Endothelial cell of umbilical vein (primary cell): ENCODE measurements at regions not wholly inside any gene's neighbourhood (a gene's known extent, or its start where the extent isn't known, plus 50 kb on each side); places are given as distances from the start of the nearest gene placed in this dataset.

Experiments
- BruUV-seq: library from RNA; stranded (reverse); fragments of 400-500 nt; replicated peaks from 2 replicates; lab custom pipeline; 2021; lab: Mats Ljungman, UMichigan
- CTCF ChIA-PET: fragments of 300-600, 350-600 bp; sonication (Branson Sonifier 250); formaldehyde crosslinking; loops from one replicate; lab custom pipeline; 2021; ENCODE audit warnings: antibody characterized with exemption, inconsistent platforms; lab: Charles Lee
- POLR2A ChIA-PET: fragments of 300-600, 350-600 bp; sonication (Branson Sonifier 250); formaldehyde crosslinking; loops from one replicate; lab custom pipeline; 2021; ENCODE audit warnings: antibody characterized with exemption, inconsistent platforms; lab: Charles Lee
- DNase-seq: peaks from one replicate; pipeline ENCODE4 v3.0.0-alpha.2; 2011; ENCODE audit warnings: low read depth, low spot score
- FAIRE-seq: peaks from 2 replicates; lab custom pipeline; 2011; peaks lifted over from hg19 to GRCh38; lab: Jason Lieb, UNC
- H2AFZ ChIP-seq: 2 replicates; pipeline ENCODE4 v1.6.0; 2012; ENCODE audit warnings: low read depth, low read length, control low read depth, inconsistent platforms
- H3K27ac ChIP-seq: 2 replicates; pipeline ENCODE4 v1.5.1; 2011; ENCODE audit warnings: low read depth, mild to moderate bottlenecking, control low read depth, low read length, moderate library complexity; ENCODE audit not compliant: insufficient read depth
- H3K27me3 ChIP-seq, 2 experiments: 2 replicates each; pipeline versions ENCODE4 v1.6.0 to v1.6.1; 2011; ENCODE audit warnings: low read length in 2 of 2, mixed read lengths in 1 of 2; ENCODE audit not compliant: control insufficient read depth in 2 of 2, insufficient read depth in 2 of 2
- H3K36me3 ChIP-seq, 2 experiments: 2 replicates in 1 of 2; 3 replicates in 1 of 2; pipeline ENCODE4 v1.5.1; 2011; ENCODE audit warnings: low read length in 2 of 2, mild to moderate bottlenecking in 1 of 2, moderate library complexity in 1 of 2; ENCODE audit not compliant: control insufficient read depth in 2 of 2, insufficient read depth in 2 of 2; ENCODE audit errors: extremely low read depth in 1 of 2
- H3K4me1 ChIP-seq: 3 replicates; pipeline ENCODE4 v1.5.1; 2011; ENCODE audit warnings: mild to moderate bottlenecking, low read length; ENCODE audit not compliant: control insufficient read depth, insufficient read depth; ENCODE audit errors: extremely low read depth
- H3K4me2 ChIP-seq: 2 replicates; pipeline ENCODE4 v1.6.1; 2011; ENCODE audit warnings: low read length, control low read depth, mixed read lengths; ENCODE audit not compliant: insufficient read depth
- H3K4me3 ChIP-seq, 3 experiments: fragments of 200-600 bp in 1 of 3; sonication (generic), shearing (Covaris generic) in 1 of 3; replicated peaks in 1 of 3; 2 replicates each; pipeline ENCODE4 v1.5.1; 2011 to 2016; ENCODE audit warnings: control low read depth in 3 of 3, low read length in 3 of 3, mild to moderate bottlenecking in 2 of 3, inconsistent platforms in 1 of 3, low read depth in 1 of 3, moderate library complexity in 1 of 3; ENCODE audit not compliant: insufficient read depth in 1 of 3
- H3K79me2 ChIP-seq: 2 replicates; pipeline ENCODE4 v1.6.0; 2012; ENCODE audit warnings: low read length, inconsistent platforms; ENCODE audit not compliant: control insufficient read depth, insufficient read depth
- H3K9ac ChIP-seq: replicated peaks from 2 replicates; pipeline ENCODE3; 2011; ENCODE audit warnings: low read length, control low read depth; ENCODE audit not compliant: insufficient read depth; ENCODE audit errors: extremely low read depth
- H3K9me1 ChIP-seq: replicated peaks from 3 replicates; pipeline ENCODE4 v1.6.0; 2011; ENCODE audit warnings: mild to moderate bottlenecking, low read length; ENCODE audit not compliant: control insufficient read depth, insufficient read depth; ENCODE audit errors: extremely low read depth
- H3K9me3 ChIP-seq: replicated peaks from 2 replicates; pipeline ENCODE4 v1.5.1; 2012; ENCODE audit warnings: low read length, inconsistent platforms; ENCODE audit not compliant: control insufficient read depth, insufficient read depth
- H4K20me1 ChIP-seq: replicated peaks from 2 replicates; pipeline ENCODE3; 2011; ENCODE audit warnings: mild to moderate bottlenecking, low read length; ENCODE audit not compliant: control insufficient read depth, insufficient read depth; ENCODE audit errors: extremely low read depth
- CTCF ChIP-seq, 2 donors: IDR thresholded peaks; 1 replicate in 1 of 2; 2 replicates in 1 of 2; pipeline ENCODE4 v1.5.1; 2011; ENCODE audit warnings: low read length in 2 of 2, mild to moderate bottlenecking in 2 of 2, moderate library complexity in 2 of 2, control low read depth in 1 of 2, inconsistent platforms in 1 of 2, low read depth in 1 of 2; ENCODE audit not compliant: insufficient read depth in 1 of 2; ENCODE audit errors: extremely low read depth in 1 of 2
- EZH2 ChIP-seq: IDR thresholded peaks from 2 replicates; pipeline ENCODE4 v1.6.1; 2012; ENCODE audit warnings: borderline replicate concordance, low read depth, mild to moderate bottlenecking, moderate library complexity, low read length, inconsistent platforms; ENCODE audit not compliant: severe bottlenecking
- FOS ChIP-seq: IDR thresholded peaks from 2 replicates; pipeline ENCODE4 v1.6.1; 2011; ENCODE audit warnings: mild to moderate bottlenecking, low read length, moderate library complexity, borderline replicate concordance; ENCODE audit not compliant: insufficient read depth
- GATA2 ChIP-seq: IDR thresholded peaks from 2 replicates; pipeline ENCODE4 v1.7.0; 2011; ENCODE audit warnings: low read depth, mild to moderate bottlenecking, moderate library complexity, mixed read lengths, low read length; ENCODE audit not compliant: insufficient read length, insufficient read depth
- JUN ChIP-seq: IDR thresholded peaks from 2 replicates; pipeline ENCODE4 v1.6.1; 2011; ENCODE audit warnings: borderline replicate concordance, low read depth; ENCODE audit not compliant: insufficient read length, insufficient read depth
- MAX ChIP-seq: IDR thresholded peaks from 2 replicates; pipeline ENCODE4 v1.6.1; 2011; ENCODE audit not compliant: insufficient read depth, insufficient read length
- MYC ChIP-seq: IDR thresholded peaks from one replicate; pipeline ENCODE4 v1.6.1; 2011; ENCODE audit warnings: mild to moderate bottlenecking, low read depth, low read length
- POLR2A ChIP-seq: IDR thresholded peaks from 2 replicates; pipeline ENCODE4 v1.6.1; 2012; ENCODE audit warnings: low read depth, mild to moderate bottlenecking, control low read depth, low read length
- POLR2AphosphoS5 ChIP-seq: IDR thresholded peaks from 2 replicates; pipeline ENCODE4 v1.6.1; 2012; ENCODE audit warnings: low read depth, mild to moderate bottlenecking, control low read depth, low read length, moderate library complexity; ENCODE audit not compliant: insufficient read depth
- dilution Hi-C: fragments of 300-500 bp; cut with MboI; formaldehyde crosslinking; loops from one replicate; pipeline ENCODE4 v1.15.0; 2019; ENCODE audit warnings: low sequenced_read_pairs; ENCODE audit not compliant: extremely low pct_ligation_motif_present
- intact Hi-C: fragments of 100-400 bp; cut with micrococcal nuclease; formaldehyde crosslinking; loops from one replicate; pipeline ENCODE4 v1.10.0; 2022

DNA sequence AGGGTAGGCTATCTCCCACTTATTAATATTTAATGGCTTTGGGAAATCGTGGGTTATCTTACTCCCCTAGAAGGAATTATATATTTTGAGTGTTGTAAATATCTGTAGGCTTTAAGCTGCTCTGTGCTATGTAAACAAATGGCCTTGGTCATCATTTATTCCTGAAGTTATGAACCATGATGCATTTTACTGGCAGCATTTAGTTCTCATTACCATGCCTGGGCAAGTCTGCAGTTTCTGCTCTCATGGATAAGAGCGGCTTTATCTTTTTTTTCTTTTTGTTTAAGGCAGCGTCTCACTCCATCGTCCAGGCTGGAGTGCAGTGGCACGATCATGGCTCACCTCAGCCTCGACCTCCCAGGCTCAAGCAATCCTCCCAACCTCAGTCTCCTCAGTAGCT is 156.1 kb downstream of the IRS2 start:
- no peaks in the 10 kb centered on the region for H3K36me3 ChIP-seq
- no peaks in the 10 kb centered on the region for H3K9me3 ChIP-seq
- H3K79me2 ChIP-seq = no peaks in the 10 kb centered on the region
- no peak overlapping the region for H3K27ac ChIP-seq
- no peak overlapping the region for H3K4me2 ChIP-seq
- no peak for TF ChIP-seq GATA2
- no peak for TF ChIP-seq POLR2A
- no peak for TF ChIP-seq POLR2AphosphoS5
- TF ChIP-seq MYC = no peak
- no peak for TF ChIP-seq MAX
- no peak overlapping the region for H2AFZ ChIP-seq
- no peak overlapping the region for H3K4me3 ChIP-seq
- no peaks in the 10 kb centered on the region for H3K9me1 ChIP-seq
- ChIA-PET POLR2A (no interaction called here), CTCF (no interaction called here)
- no TSS peak for BruUV-seq
- DNase-seq = no peak
- dilution Hi-C loops = no loop called here
- H3K4me1 ChIP-seq = no peaks in the 10 kb centered on the region
- no peak overlapping the region for H3K9ac ChIP-seq
- intact Hi-C loops = no loop called here
- H4K20me1 ChIP-seq = no peaks in the 10 kb centered on the region
- FAIRE-seq = no peak
- H3K27me3 ChIP-seq = peaks cover 0 to 2% of the 10 kb centered on the region in 2 experiments

- Histone ChIP-seq H2AFZ (no peak overlapping the region), H3K9me1 (no peaks in the 10 kb centered on the region), H3K9ac (no peak overlapping the region), H3K4me1 (no peaks in the 10 kb centered on the region), H3K79me2 (no peaks in the 10 kb centered on the region), H3K27me3 (peaks cover 0 to 2% of the 10 kb centered on the region in 2 experiments), H3K4me3 (no peak overlapping the region), H3K36me3 (no peaks in the 10 kb centered on the region), H3K27ac (no peak overlapping the region), H3K4me2 (no peak overlapping the region), H4K20me1 (no peaks in the 10 kb centered on the region), H3K9me3 (no peaks in the 10 kb centered on the region)
- no TSS peak for BruUV-seq
- FAIRE-seq (no peak), DNase-seq (no peak)
- CTCF ChIA-PET = no interaction called here
- TF ChIP-seq POLR2A (no peak), MAX (no peak), CTCF (IDR thresholded peaks at IDR 0.05; ENCODE audit: extremely low read depth in 1 of 2, insufficient read depth in 1 of 2, low read depth in 1 of 2, low read length in 2 of 2) (no peak), JUN (no peak), FOS (no peak), MYC (no peak), GATA2 (no peak), EZH2 (no peak), POLR2AphosphoS5 (no peak)
- intact Hi-C loops (no loop called here), dilution Hi-C loops (no loop called here)
- POLR2A ChIA-PET = no interaction called here
Observed at GRCh38 chr13:109629737-109630136, 156.6 kb downstream of the IRS2 start.
